A673 (cell line): ENCODE measurements at regions not wholly inside any gene's neighbourhood (a gene's known extent, or its start where the extent isn't known, plus 50 kb on each side); places are given as distances from the start of the nearest gene placed in this dataset.

ENCODE experiments used
- BruUV-seq: library from RNA; stranded (reverse); fragments of 400-500 nt; replicated peaks from 2 replicates; lab custom pipeline; 2021; lab: Mats Ljungman, UMichigan
- CTCF ChIA-PET: fragments of 300-600 bp; sonication (Branson Sonifier 250); formaldehyde crosslinking; loops from one replicate; lab custom pipeline; 2022; ENCODE audit warnings: antibody characterized with exemption; lab: Charles Lee
- POLR2A ChIA-PET: fragments of 300-600 bp; sonication (Branson Sonifier 250); formaldehyde crosslinking; loops from one replicate; lab custom pipeline; 2022; ENCODE audit warnings: antibody characterized with exemption; ENCODE audit not compliant: low non-redundant PET; lab: Charles Lee
- DNase-seq: peaks from one replicate; pipeline ENCODE4 v3.0.0-alpha.2; 2015; ENCODE audit warnings: low spot score
- H3K27ac ChIP-seq: fragments of 200-600 bp; sonication (generic); 2 replicates; pipeline ENCODE4 v1.5.1; 2016; ENCODE audit warnings: mixed run types, low read depth, mild to moderate bottlenecking, mixed read lengths, antibody characterized with exemption, low read length; ENCODE audit not compliant: poor library complexity, severe bottlenecking
- H3K27me3 ChIP-seq: fragments of 200-600 bp; sonication (generic); replicated peaks from 2 replicates; pipeline ENCODE4 v1.6.1; 2017; ENCODE audit warnings: mixed run types, low read depth, mild to moderate bottlenecking, mixed read lengths, antibody characterized with exemption, low read length; ENCODE audit not compliant: insufficient read depth, poor library complexity
- H3K36me3 ChIP-seq: fragments of 200-600 bp; sonication (generic); 2 replicates; pipeline ENCODE4 v1.6.1; 2016; ENCODE audit warnings: mixed run types, mild to moderate bottlenecking, mixed read lengths, antibody characterized with exemption, low read length; ENCODE audit not compliant: insufficient read depth, poor library complexity, severe bottlenecking
- H3K4me1 ChIP-seq: fragments of 200-600 bp; sonication (generic); 2 replicates; pipeline ENCODE4 v1.6.1; 2017; ENCODE audit warnings: mixed run types, mild to moderate bottlenecking, mixed read lengths, antibody characterized with exemption, low read length; ENCODE audit not compliant: insufficient read depth, poor library complexity, severe bottlenecking
- H3K4me3 ChIP-seq: fragments of 200-600 bp; sonication (generic); 2 replicates; pipeline ENCODE4 v1.5.1; 2016; ENCODE audit warnings: low read depth, mixed run types, mild to moderate bottlenecking, mixed read lengths, low read length; ENCODE audit not compliant: poor library complexity, severe bottlenecking
- H3K9me3 ChIP-seq: fragments of 200-600 bp; sonication (generic); 2 replicates; pipeline ENCODE4 v1.6.1; 2016; ENCODE audit warnings: mixed run types, low read depth, mild to moderate bottlenecking, mixed read lengths, antibody characterized with exemption, low read length; ENCODE audit not compliant: poor library complexity, severe bottlenecking
- EZH2 ChIP-seq: fragments of 200-600 bp; sonication (generic); IDR thresholded peaks from 2 replicates; pipeline ENCODE4 v1.6.1; 2017; ENCODE audit warnings: borderline replicate concordance, low read depth, mild to moderate bottlenecking, mixed read lengths, antibody characterized with exemption, low read length; ENCODE audit not compliant: poor library complexity, severe bottlenecking
- intact Hi-C: fragments of 100-400 bp; cut with micrococcal nuclease; formaldehyde crosslinking; loops from one replicate; pipeline ENCODE4 v1.10.0; 2022; ENCODE audit not compliant: unreplicated experiment
- TF ChIP-seq, protein P1 (sequence below): fragments of 300-800, 200-600 bp; sonication (generic); conservative IDR thresholded peaks from 2 replicates; pipeline ENCODE4 v1.5.1; 2017; ENCODE audit warnings: low read depth, mild to moderate bottlenecking, antibody characterized with exemption, low read length, moderate library complexity, mixed read lengths

DNA sequence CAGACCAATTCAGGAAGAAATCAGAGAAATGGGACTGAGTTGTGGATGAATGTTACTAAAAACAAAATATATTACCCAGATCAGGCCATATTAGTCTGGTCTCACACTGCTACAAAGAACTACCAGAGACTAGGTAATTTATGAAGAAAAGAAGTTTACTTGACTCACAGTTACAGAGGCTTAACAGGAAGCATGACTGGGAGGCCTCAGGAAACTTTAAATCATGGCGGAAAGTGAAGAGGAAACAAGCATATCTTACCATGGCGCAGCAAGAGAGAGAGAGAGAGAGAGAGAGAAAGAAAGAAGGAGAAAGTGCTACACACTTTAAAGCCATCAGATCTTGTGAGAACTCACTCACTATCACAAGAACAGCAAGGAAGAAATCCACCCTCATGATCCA, 636.8 kb upstream of the GRM3 start:
- DNase-seq, result no peak
- ChIA-PET POLR2A (no interaction called here), CTCF (no interaction called here)
- no peaks in the 10 kb centered on the region for H3K4me1 ChIP-seq
- H3K27me3 ChIP-seq, result no peaks in the 10 kb centered on the region
- BruUV-seq, result no TSS peak
- H3K36me3 ChIP-seq, result no peaks in the 10 kb centered on the region
- intact Hi-C loops, result no loop called here
- H3K4me3 ChIP-seq, result no peak overlapping the region
- H3K9me3 ChIP-seq, result no peaks in the 10 kb centered on the region
- H3K27ac ChIP-seq, result no peak overlapping the region
- no peak for TF ChIP-seq EZH2
- TF ChIP-seq, protein P1, sequence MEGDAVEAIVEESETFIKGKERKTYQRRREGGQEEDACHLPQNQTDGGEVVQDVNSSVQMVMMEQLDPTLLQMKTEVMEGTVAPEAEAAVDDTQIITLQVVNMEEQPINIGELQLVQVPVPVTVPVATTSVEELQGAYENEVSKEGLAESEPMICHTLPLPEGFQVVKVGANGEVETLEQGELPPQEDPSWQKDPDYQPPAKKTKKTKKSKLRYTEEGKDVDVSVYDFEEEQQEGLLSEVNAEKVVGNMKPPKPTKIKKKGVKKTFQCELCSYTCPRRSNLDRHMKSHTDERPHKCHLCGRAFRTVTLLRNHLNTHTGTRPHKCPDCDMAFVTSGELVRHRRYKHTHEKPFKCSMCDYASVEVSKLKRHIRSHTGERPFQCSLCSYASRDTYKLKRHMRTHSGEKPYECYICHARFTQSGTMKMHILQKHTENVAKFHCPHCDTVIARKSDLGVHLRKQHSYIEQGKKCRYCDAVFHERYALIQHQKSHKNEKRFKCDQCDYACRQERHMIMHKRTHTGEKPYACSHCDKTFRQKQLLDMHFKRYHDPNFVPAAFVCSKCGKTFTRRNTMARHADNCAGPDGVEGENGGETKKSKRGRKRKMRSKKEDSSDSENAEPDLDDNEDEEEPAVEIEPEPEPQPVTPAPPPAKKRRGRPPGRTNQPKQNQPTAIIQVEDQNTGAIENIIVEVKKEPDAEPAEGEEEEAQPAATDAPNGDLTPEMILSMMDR, result no peak

DNA sequence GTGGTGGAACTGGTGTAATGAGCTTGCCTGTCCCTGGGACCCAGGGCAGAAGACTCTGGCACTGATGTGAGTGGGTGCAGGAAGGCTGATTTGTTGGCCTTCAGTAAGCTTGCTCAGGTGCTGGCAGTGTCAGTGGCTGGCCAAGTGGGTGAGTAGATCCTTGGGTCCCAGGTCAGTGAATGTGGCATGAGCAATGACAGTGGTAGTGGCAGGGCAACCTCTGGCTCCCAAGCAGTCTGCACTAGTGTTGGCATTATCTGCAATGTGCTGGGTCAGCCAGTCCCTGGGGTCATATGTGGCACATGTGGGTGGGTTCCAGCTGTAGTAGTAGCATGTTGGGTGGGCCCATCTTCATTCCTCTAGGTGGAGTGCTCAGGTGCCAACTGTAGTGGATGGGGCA, 640.9 kb upstream of the GRM3 start:
- no peak for TF ChIP-seq EZH2
- TF ChIP-seq, protein P1, result no peak
- intact Hi-C loops, result no loop called here
- H3K36me3 ChIP-seq, result no peaks in the 10 kb centered on the region
- ChIA-PET CTCF (no interaction called here), POLR2A (no interaction called here)
- no peaks in the 10 kb centered on the region for H3K27me3 ChIP-seq
- no peaks in the 10 kb centered on the region for H3K9me3 ChIP-seq
- no peaks in the 10 kb centered on the region for H3K4me1 ChIP-seq
- H3K27ac ChIP-seq, result no peak overlapping the region
- H3K4me3 ChIP-seq, result no peak overlapping the region
- no peak for DNase-seq
- no TSS peak for BruUV-seq

DNA sequence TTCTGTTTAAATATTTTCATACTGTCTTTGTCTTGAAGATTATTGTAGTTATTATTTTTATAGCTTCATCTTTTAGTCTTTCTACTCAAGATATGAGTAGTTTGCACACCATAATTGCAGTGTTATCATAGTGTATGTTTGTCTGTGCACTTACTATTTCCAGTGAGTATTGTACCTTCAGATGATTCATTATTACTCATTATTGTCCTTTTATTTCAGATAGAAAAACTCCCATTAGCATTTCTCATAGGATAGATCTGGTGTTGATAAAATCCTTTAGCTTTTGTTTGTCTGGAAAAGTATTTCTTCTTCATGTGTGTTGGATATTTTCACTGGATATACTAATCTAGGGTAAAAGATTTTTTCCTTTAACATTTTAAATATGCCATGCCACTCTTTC, 646.2 kb upstream of the GRM3 start:
- Histone ChIP-seq H3K4me3 (no peak overlapping the region), H3K9me3 (no peaks in the 10 kb centered on the region), H3K4me1 (no peaks in the 10 kb centered on the region), H3K36me3 (no peaks in the 10 kb centered on the region), H3K27ac (no peak overlapping the region), H3K27me3 (no peaks in the 10 kb centered on the region)
- TF ChIP-seq, protein P1, result no peak
- no peak for TF ChIP-seq EZH2
- intact Hi-C loops, result no loop called here
- no TSS peak for BruUV-seq
- POLR2A ChIA-PET, result no interaction called here
- DNase-seq, result no peak
- CTCF ChIA-PET, result no interaction called here
